K562 (cell line): ENCODE measurements at regions not wholly inside any gene's neighbourhood (a gene's known extent, or its start where the extent isn't known, plus 50 kb on each side); places are given as distances from the start of the nearest gene placed in this dataset.

Source experiments
- ATAC-seq: fragments of 200-7000 bp; cut with Tn5 transposase; 3 replicates; pipeline ENCODE4 v1.9.1; 2020; ENCODE audit warnings: moderate library complexity
- BruUV-seq: library from RNA; stranded (reverse); fragments of 400-500 nt; replicated peaks from 2 replicates; lab custom pipeline; 2021; lab: Mats Ljungman, UMichigan
- CTCF ChIA-PET: fragments of 300-600 bp; formaldehyde crosslinking; extraction: SDS; loops from one replicate; lab custom pipeline; 2021; ENCODE audit warnings: low intra/inter-chr PET ratio; lab: Yijun Ruan, JAX
- POLR2A ChIA-PET: fragments of 300-600, 350-650 bp; sonication (Branson Sonifier 250); formaldehyde crosslinking; extraction: SDS; loops from one replicate; lab custom pipeline; 2021; ENCODE audit warnings: antibody characterized with exemption, inconsistent platforms; lab: Yijun Ruan, JAX
- DNase-seq, 4 experiments: peaks; one replicate each; pipeline versions ENCODE4 v3.0.0 to v3.0.0-alpha.2; 2011 to 2018; ENCODE audit warnings: low spot score in 3 of 4, mixed read lengths in 3 of 4; ENCODE audit errors: extremely low read depth in 1 of 4
- FAIRE-seq: peaks from 2 replicates; lab custom pipeline; 2011; peaks lifted over from hg19 to GRCh38; lab: Jason Lieb, UNC
- H2AFZ ChIP-seq: 2 replicates; pipeline ENCODE4 v1.6.0; 2011; ENCODE audit warnings: low read depth, low read length, control low read depth, inconsistent platforms
- H3K27ac ChIP-seq: fragments of 200-600 bp; 3 replicates; pipeline ENCODE4 v1.8.0; 2011; ENCODE audit warnings: low read depth, mild to moderate bottlenecking, control low read depth, inconsistent platforms, low read length, moderate library complexity, mixed read lengths; ENCODE audit errors: extremely low read depth
- H3K27me3 ChIP-seq, 2 experiments: fragments of 300-600 bp in 1 of 2; 2 replicates in 1 of 2; 3 replicates in 1 of 2; pipeline versions ENCODE4 v1.6.0 to v1.8.0; 2011; ENCODE audit warnings: inconsistent platforms in 2 of 2, low read length in 2 of 2, mild to moderate bottlenecking in 1 of 2, mixed read lengths in 1 of 2, moderate library complexity in 1 of 2; ENCODE audit not compliant: control insufficient read depth in 2 of 2, insufficient read depth in 2 of 2
- H3K36me3 ChIP-seq: fragments of 300-600 bp; 3 replicates; pipeline ENCODE4 v1.8.0; 2011; ENCODE audit warnings: mild to moderate bottlenecking, low read length, inconsistent platforms; ENCODE audit not compliant: control insufficient read depth, insufficient read depth
- H3K4me1 ChIP-seq, 2 experiments: fragments of 200-600 bp in 1 of 2; replicated peaks in 1 of 2; 2 replicates in 1 of 2; 3 replicates in 1 of 2; pipeline versions ENCODE4 v1.5.1 to v1.8.0; 2011; ENCODE audit warnings: inconsistent platforms in 2 of 2, low read length in 2 of 2, mild to moderate bottlenecking in 1 of 2, mixed read lengths in 1 of 2, moderate library complexity in 1 of 2; ENCODE audit not compliant: control insufficient read depth in 2 of 2, insufficient read depth in 2 of 2
- H3K4me2 ChIP-seq: 2 replicates; pipeline ENCODE4 v1.6.1; 2011; ENCODE audit warnings: low read length, control low read depth, inconsistent platforms, mixed read lengths; ENCODE audit not compliant: insufficient read depth
- H3K4me3 ChIP-seq: fragments of 200-600 bp; sonication (generic), shearing (Covaris generic); 2 replicates; pipeline ENCODE4 v1.5.1; 2016; ENCODE audit warnings: control low read depth, inconsistent platforms
- H3K79me2 ChIP-seq: fragments of 200-600 bp; 3 replicates; pipeline ENCODE4 v1.8.0; 2011; ENCODE audit warnings: low read length, inconsistent platforms; ENCODE audit not compliant: control insufficient read depth, insufficient read depth
- H3K9ac ChIP-seq, 2 experiments: 2 replicates each; pipeline versions ENCODE4 v1.6.0 to v1.6.1; 2011; ENCODE audit warnings: low read depth in 2 of 2, low read length in 2 of 2, control low read depth in 1 of 2, inconsistent platforms in 1 of 2, mild to moderate bottlenecking in 1 of 2, mixed read lengths in 1 of 2; ENCODE audit not compliant: insufficient read depth in 1 of 2
- H3K9me1 ChIP-seq: one replicate; pipeline ENCODE4 v1.6.0; 2011; ENCODE audit warnings: inconsistent platforms, mild to moderate bottlenecking, low read length, moderate library complexity; ENCODE audit not compliant: control insufficient read depth, insufficient read depth
- H3K9me3 ChIP-seq: replicated peaks from 2 replicates; pipeline ENCODE4 v1.5.1; 2011; ENCODE audit warnings: low read depth, low read length, inconsistent platforms; ENCODE audit not compliant: control insufficient read depth, insufficient read depth
- H4K20me1 ChIP-seq: replicated peaks from 2 replicates; pipeline ENCODE4 v1.6.1; 2011; ENCODE audit warnings: low read length, inconsistent platforms, mixed read lengths; ENCODE audit not compliant: control insufficient read depth, insufficient read depth
- BRD4 ChIP-seq: fragments of 200-600 bp; sonication (generic); IDR thresholded peaks from 2 replicates; pipeline ENCODE4 v1.6.1; 2017; ENCODE audit warnings: inconsistent platforms
- FOXM1 ChIP-seq, 2 experiments: fragments of 450-650 bp in 1 of 2; sonication (generic) in 1 of 2; formaldehyde crosslinking in 1 of 2; IDR thresholded peaks; 2 replicates each; pipeline versions ENCODE4 v1.6.1 to v1.9.0; 2017 to 2022; ENCODE audit warnings: low read depth in 2 of 2, mild to moderate bottlenecking in 2 of 2, missing genetic modification reagents in 1 of 2, moderate library complexity in 1 of 2
- PHB ChIP-seq: fragments of 250-450 bp; sonication (Bioruptor Pico); IDR thresholded peaks from 2 replicates; pipeline ENCODE4 v1.5.0; 2021
- POLR3A ChIP-seq: IDR thresholded peaks from 2 replicates; pipeline ENCODE4 v1.6.1; 2011; ENCODE audit warnings: borderline replicate concordance, mild to moderate bottlenecking, moderate library complexity; ENCODE audit not compliant: insufficient read length, insufficient read depth; ENCODE audit errors: extremely low read depth
- ZNF239 ChIP-seq: fragments of 250-450 bp; sonication (Bioruptor Pico); IDR thresholded peaks from 2 replicates; pipeline ENCODE4 v1.4.0; 2020; ENCODE audit warnings: mild to moderate bottlenecking
- WGBS: fragments of 100-300 bp; shearing (Covaris generic); methylation state at CpG from one replicate; pipeline ENCODE4 v1.1.6; 2016; ENCODE audit warnings: low coverage, mixed read lengths; ENCODE audit not compliant: insufficient coverage; ENCODE audit errors: missing lambda C conversion rate; 5-methylcytosine and 5-hydroxymethylcytosine counted together
- in situ Hi-C: fragments of 300-500 bp; cut with MboI; formaldehyde crosslinking; loops from 4 replicates; pipeline ENCODE4 v1.15.0; 2018; ENCODE audit warnings: inconsistent platforms, mixed read lengths
- intact Hi-C: fragments of 100-400 bp; cut with micrococcal nuclease; formaldehyde crosslinking; loops from 2 replicates; pipeline ENCODE4 v1.14.2; 2022
- TF ChIP-seq, protein P1 (sequence below), 2 experiments: fragments of 450-650 bp; formaldehyde crosslinking in 1 of 2; IDR thresholded peaks; 2 replicates each; pipeline versions ENCODE4 v1.4.0 to v1.6.1; 2014 to 2020; ENCODE audit warnings: mild to moderate bottlenecking in 2 of 2, borderline replicate concordance in 1 of 2, low read depth in 1 of 2
- TF ChIP-seq, protein P2 (sequence below): fragments of 200-800 bp; sonication (Bioruptor generic); IDR thresholded peaks from 2 replicates; pipeline ENCODE4 v1.6.1; 2017; ENCODE audit warnings: missing genetic modification characterization, missing compliant biosample characterization
- TF ChIP-seq, protein P3 (sequence below): fragments of 250-450 bp; sonication (Bioruptor Pico); IDR thresholded peaks from 2 replicates; pipeline ENCODE4 v1.5.0; 2021

DNA sequence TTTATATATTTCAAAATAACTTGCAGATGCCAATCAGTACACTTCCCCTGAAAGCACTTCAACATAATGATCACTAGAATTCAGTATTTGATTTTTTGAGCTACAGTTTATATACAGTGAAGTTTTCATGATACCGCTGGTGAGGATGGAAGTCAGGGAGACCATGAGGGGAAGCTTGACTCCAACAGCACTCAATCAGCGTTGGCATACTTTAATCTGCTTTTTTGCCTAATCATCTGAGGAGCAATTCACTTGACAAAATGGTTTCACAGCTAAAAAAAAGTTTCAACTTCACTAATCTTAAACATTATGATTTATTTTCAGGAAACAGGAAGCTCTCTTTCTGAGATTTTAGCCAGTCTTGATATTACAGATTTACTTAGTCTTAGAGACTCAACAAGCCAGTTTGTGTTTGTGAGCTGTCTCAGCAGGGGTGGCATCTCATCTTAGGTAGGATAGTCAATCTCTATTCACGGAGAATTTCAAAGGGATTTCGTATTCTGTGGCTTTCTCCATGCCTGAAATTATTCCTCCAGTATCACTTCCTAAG lies 111.4 kb upstream of the ARRDC3 start (continued):
- TF ChIP-seq, protein P1, sequence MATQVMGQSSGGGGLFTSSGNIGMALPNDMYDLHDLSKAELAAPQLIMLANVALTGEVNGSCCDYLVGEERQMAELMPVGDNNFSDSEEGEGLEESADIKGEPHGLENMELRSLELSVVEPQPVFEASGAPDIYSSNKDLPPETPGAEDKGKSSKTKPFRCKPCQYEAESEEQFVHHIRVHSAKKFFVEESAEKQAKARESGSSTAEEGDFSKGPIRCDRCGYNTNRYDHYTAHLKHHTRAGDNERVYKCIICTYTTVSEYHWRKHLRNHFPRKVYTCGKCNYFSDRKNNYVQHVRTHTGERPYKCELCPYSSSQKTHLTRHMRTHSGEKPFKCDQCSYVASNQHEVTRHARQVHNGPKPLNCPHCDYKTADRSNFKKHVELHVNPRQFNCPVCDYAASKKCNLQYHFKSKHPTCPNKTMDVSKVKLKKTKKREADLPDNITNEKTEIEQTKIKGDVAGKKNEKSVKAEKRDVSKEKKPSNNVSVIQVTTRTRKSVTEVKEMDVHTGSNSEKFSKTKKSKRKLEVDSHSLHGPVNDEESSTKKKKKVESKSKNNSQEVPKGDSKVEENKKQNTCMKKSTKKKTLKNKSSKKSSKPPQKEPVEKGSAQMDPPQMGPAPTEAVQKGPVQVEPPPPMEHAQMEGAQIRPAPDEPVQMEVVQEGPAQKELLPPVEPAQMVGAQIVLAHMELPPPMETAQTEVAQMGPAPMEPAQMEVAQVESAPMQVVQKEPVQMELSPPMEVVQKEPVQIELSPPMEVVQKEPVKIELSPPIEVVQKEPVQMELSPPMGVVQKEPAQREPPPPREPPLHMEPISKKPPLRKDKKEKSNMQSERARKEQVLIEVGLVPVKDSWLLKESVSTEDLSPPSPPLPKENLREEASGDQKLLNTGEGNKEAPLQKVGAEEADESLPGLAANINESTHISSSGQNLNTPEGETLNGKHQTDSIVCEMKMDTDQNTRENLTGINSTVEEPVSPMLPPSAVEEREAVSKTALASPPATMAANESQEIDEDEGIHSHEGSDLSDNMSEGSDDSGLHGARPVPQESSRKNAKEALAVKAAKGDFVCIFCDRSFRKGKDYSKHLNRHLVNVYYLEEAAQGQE (IDR thresholded peaks at IDR 0.05; ENCODE audit: borderline replicate concordance) = no peak
- TF ChIP-seq, protein P1 (CRISPR knock-in tag; IDR thresholded peaks at IDR 0.05; ENCODE audit: low read depth) = no peak
- TF ChIP-seq, all 486 proteins: peak for 0

DNA sequence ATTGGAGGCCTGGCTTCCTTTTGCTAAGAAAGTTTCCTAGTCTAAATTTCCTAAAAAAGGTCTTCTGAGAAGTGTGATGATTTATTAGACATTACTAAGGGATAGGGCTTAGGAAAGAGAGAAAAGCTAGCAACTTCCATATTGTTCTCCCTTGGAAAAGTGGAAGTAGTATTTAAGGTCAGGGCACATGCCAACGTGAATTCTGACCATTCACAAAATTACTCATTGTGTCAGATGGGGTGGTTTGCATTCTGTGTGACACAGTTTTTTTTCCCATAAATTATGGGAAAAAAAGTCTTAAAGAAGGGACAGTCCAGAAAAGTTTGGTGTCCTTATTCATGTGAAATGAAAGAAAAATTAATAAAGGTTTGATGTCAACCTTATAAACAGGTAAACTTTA lies 110.0 kb upstream of the ARRDC3 start:
- H3K79me2 ChIP-seq = no peaks in the 10 kb centered on the region
- H2AFZ ChIP-seq = no peak overlapping the region
- in situ Hi-C loops (no loop called here), intact Hi-C loops (no loop called here)
- H3K9me1 ChIP-seq = no peaks in the 10 kb centered on the region
- no peaks in the 10 kb centered on the region for H4K20me1 ChIP-seq
- H3K9me3 ChIP-seq = no peaks in the 10 kb centered on the region
- ATAC-seq (no peak), FAIRE-seq (no peak), DNase-seq (no peak)
- no peaks in the 10 kb centered on the region for H3K4me1 ChIP-seq
- WGBS = 0% methylated on average over 1 of the region's 1 CpG
- H3K4me3 ChIP-seq = no peak overlapping the region
- H3K27me3 ChIP-seq = no peaks in the 10 kb centered on the region
- H3K27ac ChIP-seq = no peak overlapping the region
- POLR2A ChIA-PET = no interaction called here
- H3K4me2 ChIP-seq = no peak overlapping the region
- CTCF ChIA-PET = no interaction called here
- no TSS peak for BruUV-seq
- H3K36me3 ChIP-seq = no peaks in the 10 kb centered on the region
- H3K9ac ChIP-seq = no peak overlapping the region
- TF ChIP-seq FOXM1 (IDR thresholded peaks at IDR 0.05; ENCODE audit: low read depth) (no peak), FOXM1 (CRISPR knock-in tag; IDR thresholded peaks at IDR 0.05; ENCODE audit: low read depth) (no peak), POLR3A (no peak), BRD4 (no peak), ZNF239 (CRISPR knock-in tag) (no peak), PHB (CRISPR knock-in tag) (no peak)
- TF ChIP-seq, protein P2, sequence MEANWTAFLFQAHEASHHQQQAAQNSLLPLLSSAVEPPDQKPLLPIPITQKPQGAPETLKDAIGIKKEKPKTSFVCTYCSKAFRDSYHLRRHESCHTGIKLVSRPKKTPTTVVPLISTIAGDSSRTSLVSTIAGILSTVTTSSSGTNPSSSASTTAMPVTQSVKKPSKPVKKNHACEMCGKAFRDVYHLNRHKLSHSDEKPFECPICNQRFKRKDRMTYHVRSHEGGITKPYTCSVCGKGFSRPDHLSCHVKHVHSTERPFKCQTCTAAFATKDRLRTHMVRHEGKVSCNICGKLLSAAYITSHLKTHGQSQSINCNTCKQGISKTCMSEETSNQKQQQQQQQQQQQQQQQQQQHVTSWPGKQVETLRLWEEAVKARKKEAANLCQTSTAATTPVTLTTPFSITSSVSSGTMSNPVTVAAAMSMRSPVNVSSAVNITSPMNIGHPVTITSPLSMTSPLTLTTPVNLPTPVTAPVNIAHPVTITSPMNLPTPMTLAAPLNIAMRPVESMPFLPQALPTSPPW (CRISPR knock-in tag) = no peak
- TF ChIP-seq, protein P3, sequence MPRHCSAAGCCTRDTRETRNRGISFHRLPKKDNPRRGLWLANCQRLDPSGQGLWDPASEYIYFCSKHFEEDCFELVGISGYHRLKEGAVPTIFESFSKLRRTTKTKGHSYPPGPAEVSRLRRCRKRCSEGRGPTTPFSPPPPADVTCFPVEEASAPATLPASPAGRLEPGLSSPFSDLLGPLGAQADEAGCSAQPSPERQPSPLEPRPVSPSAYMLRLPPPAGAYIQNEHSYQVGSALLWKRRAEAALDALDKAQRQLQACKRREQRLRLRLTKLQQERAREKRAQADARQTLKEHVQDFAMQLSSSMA (CRISPR knock-in tag) = no peak
